IMR-90 (cell line): ENCODE measurements at regions not wholly inside any gene's neighbourhood (a gene's known extent, or its start where the extent isn't known, plus 50 kb on each side); places are given as distances from the start of the nearest gene placed in this dataset.

Source experiments
- CTCF ChIP-seq: conservative IDR thresholded peaks from 2 replicates; pipeline ENCODE4 v1.5.1; 2012; ENCODE audit warnings: mild to moderate bottlenecking, low read depth, low read length, improper control_type of control experiment
- FOS ChIP-seq: fragments of 150-350 bp; IDR thresholded peaks from 2 replicates; pipeline ENCODE4 v1.6.1; 2016; ENCODE audit warnings: low read depth, low read length
- POLR2A ChIP-seq: IDR thresholded peaks from 2 replicates; pipeline ENCODE4 v1.6.1; 2012; ENCODE audit warnings: mild to moderate bottlenecking, low read depth, low read length
- RFX5 ChIP-seq: IDR thresholded peaks from 2 replicates; pipeline ENCODE4 v1.8.0; 2012; ENCODE audit warnings: low read depth, mild to moderate bottlenecking, low read length, moderate library complexity

GRCh38 chr12:89213139-89213538 lies 139.2 kb downstream of the DUSP6 start:
- TF ChIP-seq CTCF = no peak
- no peak for TF ChIP-seq FOS
- no peak for TF ChIP-seq POLR2A
- TF ChIP-seq RFX5 = no peak
